ENCODE measurements at regions not wholly inside any gene's neighbourhood (a gene's known extent, or its start where the extent isn't known, plus 50 kb on each side); places are given as distances from the start of the nearest gene placed in this dataset.
"Not testable (repeated sequence)": the region's sequence is repeated elsewhere in the genome, so short reads cannot be mapped to it uniquely, and the experiment has no call there.

DNA sequence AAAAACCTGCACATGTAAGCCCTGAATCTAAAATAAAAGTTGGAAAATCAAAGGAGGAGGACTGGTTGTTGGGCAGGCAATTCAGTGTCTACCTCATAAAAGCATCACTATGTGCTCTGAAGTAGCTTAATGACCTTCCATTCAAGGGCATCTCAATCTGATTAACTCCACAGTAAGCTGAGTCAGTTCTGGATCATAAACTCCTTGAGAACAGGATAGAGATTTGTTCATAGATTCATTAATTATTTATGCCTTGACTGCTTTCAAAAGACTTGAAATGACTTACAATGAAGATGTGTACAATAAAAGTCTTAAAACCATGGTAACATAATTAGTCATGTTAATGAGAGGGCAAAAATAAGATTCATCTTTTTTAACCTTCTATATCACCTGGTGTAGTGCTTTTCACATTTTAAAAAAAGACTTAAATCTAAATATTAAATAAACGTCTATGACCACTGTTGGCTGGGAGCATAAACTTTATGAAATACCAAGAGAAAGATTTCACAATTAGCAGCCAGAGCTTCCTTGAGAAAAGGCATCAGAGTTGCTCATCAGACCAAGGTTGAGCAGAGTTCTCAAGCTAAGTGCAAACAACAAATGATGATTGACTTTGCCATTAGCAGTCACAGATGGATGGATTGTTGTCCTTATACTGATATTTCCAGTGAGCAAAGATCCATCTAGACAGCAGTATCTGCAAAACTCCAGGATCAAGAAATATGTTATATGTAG is 237.3 kb upstream of the THUMPD2 start:
- Mint-ChIP-seq H3K36me3 (ENCODE audit: low read depth) (peaks cover 30% of the 10 kb centered on the region), H3K4me1 (ENCODE audit: low read depth) (peaks cover 15% of the 10 kb centered on the region), H3K9me3 (peaks cover 25% of the 10 kb centered on the region), H3K27me3 (ENCODE audit: insufficient read depth) (no peaks in the 10 kb centered on the region), H3K27ac (no peak overlapping the region), H3K4me3 (no peak overlapping the region)
- no peak for TF ChIP-seq CTCF (IDR thresholded peaks at IDR 0.05)
- no peak for DNase-seq

DNA sequence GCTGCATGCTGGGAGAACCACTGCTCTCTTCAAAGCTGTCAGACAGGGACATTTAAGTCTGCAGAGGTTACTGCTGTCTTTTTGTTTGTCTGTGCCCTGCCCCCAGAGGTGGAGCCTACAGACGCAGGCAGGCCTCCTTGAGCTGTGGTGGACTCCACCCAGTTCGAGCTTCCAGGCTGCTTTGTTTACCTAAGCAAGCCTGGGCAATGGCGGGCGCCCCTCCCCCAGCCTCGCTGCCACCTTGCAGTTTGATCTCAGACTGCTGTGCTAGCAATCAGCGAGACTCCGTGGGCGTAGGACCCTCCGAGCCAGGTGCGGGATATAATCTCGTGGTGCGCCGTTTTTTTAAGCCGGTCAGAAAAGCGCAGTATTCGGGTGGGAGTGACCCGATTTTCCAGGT is 234.9 kb upstream of the THUMPD2 start:
- not testable (repeated sequence) for DNase-seq; H3K9me3 Mint-ChIP-seq; H3K4me3 Mint-ChIP-seq; H3K27me3 Mint-ChIP-seq (ENCODE audit: insufficient read depth); H3K27ac Mint-ChIP-seq
- Mint-ChIP-seq H3K4me1 (ENCODE audit: low read depth) (peaks cover 15% of the 10 kb centered on the region), H3K36me3 (ENCODE audit: low read depth) (peaks cover 16% of the 10 kb centered on the region)

DNA sequence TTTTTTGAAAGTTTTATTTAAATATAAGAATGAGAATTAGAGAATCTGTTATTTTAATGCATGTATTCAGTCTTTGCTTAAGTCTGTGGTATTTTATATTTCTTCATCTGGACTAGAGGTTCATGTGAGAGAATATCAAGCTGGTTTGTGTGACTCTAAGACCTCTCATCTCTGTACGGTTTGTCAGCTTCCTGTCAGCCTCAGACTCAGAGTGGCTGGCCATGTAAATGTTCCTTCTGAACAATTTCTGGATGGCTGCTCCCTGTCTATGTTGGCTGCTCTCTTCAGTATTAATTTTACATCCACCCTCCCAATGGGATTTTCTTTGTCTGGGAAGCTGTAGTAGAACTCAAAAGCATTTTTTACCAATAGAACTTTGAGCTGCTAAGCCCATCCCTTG is 225.3 kb upstream of the THUMPD2 start:
- Mint-ChIP-seq H3K27ac (peak overlapping the region; percentile 73), H3K27me3 (ENCODE audit: insufficient read depth) (no peaks in the 10 kb centered on the region)
- DNase-seq = peak; percentile 18

GRCh38 chr2:40002339-40002738 is 223.3 kb upstream of the THUMPD2 start:
- peaks cover 5% of the 10 kb centered on the region; the same call in 1 of the 2 replicates for H3K36me3 Mint-ChIP-seq (ENCODE audit: low read depth)
- peak overlapping the region; percentile 46 for H3K27ac Mint-ChIP-seq
- H3K4me3 Mint-ChIP-seq = peak overlapping the region; percentile 9; the same call in 1 of the 2 replicates
- H3K27me3 Mint-ChIP-seq (ENCODE audit: insufficient read depth) = no peaks in the 10 kb centered on the region
- no peak for DNase-seq
- no peak for TF ChIP-seq CTCF (IDR thresholded peaks at IDR 0.05)
- H3K9me3 Mint-ChIP-seq = no peaks in the 10 kb centered on the region
- H3K4me1 Mint-ChIP-seq (ENCODE audit: low read depth) = peaks cover 42% of the 10 kb centered on the region

More for the DNA sequence above, 225.3 kb upstream of the THUMPD2 start:
- H3K4me3 Mint-ChIP-seq = no peak overlapping the region
- H3K36me3 Mint-ChIP-seq (ENCODE audit: low read depth) = peaks cover 5% of the 10 kb centered on the region; the same call in 1 of the 2 replicates
- TF ChIP-seq CTCF (IDR thresholded peaks at IDR 0.05) = no peak
- no peaks in the 10 kb centered on the region for H3K9me3 Mint-ChIP-seq
- peaks cover 33% of the 10 kb centered on the region for H3K4me1 Mint-ChIP-seq (ENCODE audit: low read depth)

GRCh38 chr2:39999864-40000263 is 220.8 kb upstream of the THUMPD2 start:
- Mint-ChIP-seq H3K4me3 (no peak overlapping the region), H3K9me3 (no peaks in the 10 kb centered on the region), H3K4me1 (ENCODE audit: low read depth) (peaks cover 64% of the 10 kb centered on the region), H3K36me3 (ENCODE audit: low read depth) (no peaks in the 10 kb centered on the region), H3K27me3 (ENCODE audit: insufficient read depth) (no peaks in the 10 kb centered on the region), H3K27ac (no peak overlapping the region)
- TF ChIP-seq CTCF (IDR thresholded peaks at IDR 0.05) = no peak
- no peak for DNase-seq

DNA sequence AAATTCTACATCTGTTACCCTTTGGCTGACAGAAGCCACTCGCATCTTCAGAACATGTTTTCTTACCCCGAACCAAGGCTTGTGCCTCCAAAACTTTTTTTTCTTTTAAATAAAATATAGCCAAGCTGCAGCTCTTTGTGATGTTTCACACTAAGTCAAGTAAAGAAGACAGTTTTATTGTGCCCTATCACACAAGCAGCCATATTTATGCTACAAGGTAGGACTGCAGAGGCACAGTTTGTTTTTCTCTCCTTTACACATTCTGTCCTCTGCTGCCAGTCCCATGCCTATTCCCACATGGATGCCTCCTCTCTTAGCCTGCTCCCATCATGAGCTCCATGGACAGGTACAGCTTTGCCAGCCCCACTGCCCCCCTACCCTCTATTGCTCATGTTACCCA is 219.6 kb upstream of the THUMPD2 start:
- TF ChIP-seq CTCF (IDR thresholded peaks at IDR 0.05) = no peak
- Mint-ChIP-seq H3K4me3 (no peak overlapping the region), H3K9me3 (no peaks in the 10 kb centered on the region), H3K27me3 (ENCODE audit: insufficient read depth) (no peaks in the 10 kb centered on the region), H3K36me3 (ENCODE audit: low read depth) (no peaks in the 10 kb centered on the region), H3K4me1 (ENCODE audit: low read depth) (peaks cover 64% of the 10 kb centered on the region), H3K27ac (no peak overlapping the region)
- no peak for DNase-seq
